ENCODE measurements at regions not wholly inside any gene's neighbourhood (a gene's known extent, or its start where the extent isn't known, plus 50 kb on each side); places are given as distances from the start of the nearest gene placed in this dataset.

DNA sequence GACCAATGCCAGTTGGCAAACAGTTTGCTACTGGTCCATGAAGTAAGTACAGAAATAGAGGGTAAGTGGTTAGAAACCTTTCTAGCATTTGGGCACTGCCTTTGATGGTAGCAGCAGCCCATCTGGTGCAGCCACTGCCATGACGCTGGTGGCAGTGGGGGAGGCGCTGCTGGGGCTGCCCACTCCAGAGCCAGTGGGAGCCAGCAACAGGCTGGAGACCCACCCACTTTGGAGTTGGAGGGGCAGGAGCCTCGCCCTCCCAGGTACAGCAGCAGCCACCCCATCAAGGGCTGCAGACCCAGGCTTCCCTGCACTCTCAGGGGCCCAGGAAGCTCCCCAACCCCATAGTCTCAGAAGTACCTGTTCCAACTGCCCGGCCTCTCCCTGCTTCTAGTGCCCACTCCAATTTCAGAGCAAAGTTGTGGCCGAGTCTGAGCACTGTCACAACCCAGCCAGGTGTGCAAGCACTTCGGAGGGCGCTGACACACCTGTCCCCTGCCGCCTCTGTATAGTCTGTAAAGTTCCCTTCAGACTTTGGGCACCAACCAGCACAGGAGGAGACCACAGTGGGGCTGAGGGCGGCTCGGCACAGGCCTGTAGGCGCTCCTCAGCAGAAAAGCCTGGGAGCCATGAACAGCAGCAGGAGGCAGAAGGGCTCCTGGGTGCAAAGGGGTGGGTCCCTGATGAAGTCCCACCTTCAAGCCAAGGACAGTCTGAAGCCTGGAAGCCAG, 125.6 kb upstream of the CCDC150 start:
- H3K27me3 ChIP-seq (ENCODE audit: insufficient read depth, low read length) = no peaks in the 10 kb centered on the region
- no peaks in the 10 kb centered on the region for H3K36me3 Mint-ChIP-seq (ENCODE audit: insufficient read depth in 1 of 3, low read depth in 3 of 3)
- no peak overlapping the region for H3K27ac ChIP-seq (ENCODE audit: insufficient read length, low read depth, low read length)
- no peak overlapping the region for H4K5ac ChIP-seq (ENCODE audit: insufficient read length, low read depth, low read length)
- H3K9me3 Mint-ChIP-seq = no peaks in the 10 kb centered on the region
- no peak overlapping the region for H2BK120ac ChIP-seq (ENCODE audit: low read depth, low read length, poor library complexity, severe bottlenecking)
- H3K4me1 ChIP-seq (ENCODE audit: insufficient read depth, low read length) = no peaks in the 10 kb centered on the region; the same call in 1 of the 2 replicates
- no peaks in the 10 kb centered on the region for H3K79me2 ChIP-seq (ENCODE audit: insufficient read depth, low read length)
- H2BK15ac ChIP-seq (ENCODE audit: low read depth, low read length) = no peak overlapping the region
- H3K79me1 ChIP-seq (ENCODE audit: insufficient read depth, low read depth, low read length, poor library complexity, severe bottlenecking) = no peaks in the 10 kb centered on the region
- H2BK12ac ChIP-seq (ENCODE audit: insufficient read length, low read depth, low read length) = no peak overlapping the region
- no peaks in the 10 kb centered on the region for H3K9me3 ChIP-seq (ENCODE audit: control insufficient read depth, low read depth, low read length)
- WGBS (ENCODE audit: extremely low coverage, insufficient read length, low lambda C conversion rate) = no CpG with 5 or more reads among the region's 11 CpGs
- no peak for DNase-seq
- no peak overlapping the region for H3T11ph ChIP-seq (ENCODE audit: low read length)
- no peak overlapping the region for H2BK20ac ChIP-seq (ENCODE audit: low read depth, low read length, poor library complexity, severe bottlenecking)
- no peak overlapping the region for H3K9ac ChIP-seq (ENCODE audit: extremely low read depth, insufficient read length, low read length)
- no peak overlapping the region for H4K8ac ChIP-seq (replicated peaks; ENCODE audit: insufficient read length, low read depth, low read length)
- no peak overlapping the region for H2AFZ ChIP-seq (ENCODE audit: low read length)
- H3K27me3 Mint-ChIP-seq (ENCODE audit: low read depth) = no peaks in the 10 kb centered on the region; the same call in 1 of the 2 replicates
- H3K4me2 ChIP-seq (ENCODE audit: insufficient read depth, insufficient read length, low read length) = no peak overlapping the region
- no peak overlapping the region for H2BK5ac ChIP-seq (ENCODE audit: insufficient read length, low read length)
- H4K20me1 ChIP-seq (ENCODE audit: control insufficient read depth, insufficient read depth, insufficient read length) = no peaks in the 10 kb centered on the region
- TF ChIP-seq, protein P1, sequence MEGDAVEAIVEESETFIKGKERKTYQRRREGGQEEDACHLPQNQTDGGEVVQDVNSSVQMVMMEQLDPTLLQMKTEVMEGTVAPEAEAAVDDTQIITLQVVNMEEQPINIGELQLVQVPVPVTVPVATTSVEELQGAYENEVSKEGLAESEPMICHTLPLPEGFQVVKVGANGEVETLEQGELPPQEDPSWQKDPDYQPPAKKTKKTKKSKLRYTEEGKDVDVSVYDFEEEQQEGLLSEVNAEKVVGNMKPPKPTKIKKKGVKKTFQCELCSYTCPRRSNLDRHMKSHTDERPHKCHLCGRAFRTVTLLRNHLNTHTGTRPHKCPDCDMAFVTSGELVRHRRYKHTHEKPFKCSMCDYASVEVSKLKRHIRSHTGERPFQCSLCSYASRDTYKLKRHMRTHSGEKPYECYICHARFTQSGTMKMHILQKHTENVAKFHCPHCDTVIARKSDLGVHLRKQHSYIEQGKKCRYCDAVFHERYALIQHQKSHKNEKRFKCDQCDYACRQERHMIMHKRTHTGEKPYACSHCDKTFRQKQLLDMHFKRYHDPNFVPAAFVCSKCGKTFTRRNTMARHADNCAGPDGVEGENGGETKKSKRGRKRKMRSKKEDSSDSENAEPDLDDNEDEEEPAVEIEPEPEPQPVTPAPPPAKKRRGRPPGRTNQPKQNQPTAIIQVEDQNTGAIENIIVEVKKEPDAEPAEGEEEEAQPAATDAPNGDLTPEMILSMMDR (conservative IDR thresholded peaks at IDR 0.05) = no peak
- no peak overlapping the region for H3K18ac ChIP-seq (ENCODE audit: insufficient read length, low read depth, low read length)
- no peak overlapping the region for H2AK5ac ChIP-seq (ENCODE audit: insufficient read length, low read length)
- H3K23me2 ChIP-seq (ENCODE audit: insufficient read length, low read depth, low read length, poor library complexity, severe bottlenecking) = peaks cover 4% of the 10 kb centered on the region
- H3K23ac ChIP-seq (ENCODE audit: insufficient read length, low read depth, low read length) = no peak overlapping the region
- H3K4me1 Mint-ChIP-seq = peaks cover 5 to 13% of the 10 kb centered on the region in 2 experiments
- no peak overlapping the region for H4K91ac ChIP-seq (ENCODE audit: insufficient read length, low read depth, low read length)
- no peak overlapping the region for H3K14ac ChIP-seq (ENCODE audit: insufficient read depth, low read length)
- H3K4ac ChIP-seq (ENCODE audit: low read depth, low read length) = no peak overlapping the region
- peak overlapping the region in 2 of 3 experiments; percentile 48 to 66; a peak in 1 of 7 replicates for H3K27ac Mint-ChIP-seq
- no peak overlapping the region for H3K4me3 Mint-ChIP-seq
- no peak overlapping the region for H3K56ac ChIP-seq (ENCODE audit: insufficient read length, low read depth, low read length)

Data from H9 (cell line).